HuH-7.5 (cell line): ENCODE measurements at regions not wholly inside any gene's neighbourhood (a gene's known extent, or its start where the extent isn't known, plus 50 kb on each side); places are given as distances from the start of the nearest gene placed in this dataset.
"Not testable (repeated sequence)": the region's sequence is repeated elsewhere in the genome, so short reads cannot be mapped to it uniquely, and the experiment has no call there.

ENCODE experiments used
- DNase-seq: peaks from one replicate; pipeline ENCODE4 v3.0.0; 2011; ENCODE audit warnings: low spot score

DNA sequence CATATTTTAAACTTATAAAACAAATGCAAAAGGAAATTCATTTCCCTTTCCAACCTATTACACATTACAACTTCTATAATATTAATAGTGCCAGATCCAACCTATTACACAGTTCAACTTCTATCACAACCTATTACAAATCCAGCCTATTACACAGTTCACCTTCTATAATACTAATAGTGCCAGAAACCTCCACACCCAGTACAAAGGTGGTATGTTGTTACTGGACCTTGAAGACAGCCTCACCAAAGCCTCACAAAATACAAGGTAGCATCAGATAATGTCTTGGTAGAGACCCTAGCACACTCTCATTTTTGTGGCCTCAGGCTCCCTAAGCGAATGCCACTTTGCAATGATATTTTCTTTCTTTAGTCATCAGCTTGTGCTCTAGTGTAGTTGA lies 68.7 kb upstream of the PELI2 start:
- no peak for DNase-seq

DNA sequence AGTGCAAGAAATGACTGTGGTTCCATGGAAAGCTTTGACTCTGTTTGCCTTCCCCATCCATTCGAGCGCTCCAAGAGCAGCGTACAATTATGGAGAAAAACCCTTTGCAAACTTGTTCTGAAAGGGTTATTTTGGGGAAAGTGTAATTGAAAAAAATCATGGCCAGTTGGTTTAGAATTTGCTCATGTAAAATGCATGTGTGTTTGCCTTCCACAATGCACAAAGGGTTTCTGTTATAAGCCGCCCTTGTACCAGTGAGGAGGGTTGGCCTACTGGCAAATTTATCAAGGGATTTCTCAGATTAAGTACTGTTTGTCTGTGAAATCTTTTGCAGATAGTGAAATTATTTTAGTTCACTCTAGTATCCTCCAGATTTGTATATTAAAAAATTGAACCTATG lies 62.7 kb upstream of the PELI2 start:
- DNase-seq: no peak

DNA sequence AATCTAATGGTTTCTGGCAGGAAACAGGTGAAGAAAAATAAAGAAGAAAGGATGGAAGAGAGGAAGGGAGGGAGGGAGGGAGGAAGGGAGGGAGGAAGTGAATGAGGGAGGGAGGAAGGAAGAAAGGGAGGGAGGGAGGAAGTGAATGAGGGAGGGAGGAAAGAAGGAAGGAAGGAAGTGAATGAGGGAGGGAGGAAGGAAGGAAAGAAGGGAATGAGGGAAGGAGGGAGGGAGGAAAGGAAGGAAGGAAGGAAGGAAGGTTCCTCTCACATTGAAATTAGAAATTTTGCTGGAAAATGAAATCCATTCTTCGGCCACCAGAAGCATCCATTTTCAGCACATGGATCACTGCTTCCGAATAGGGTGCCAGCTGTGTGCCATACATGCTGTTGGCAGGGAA lies 62.2 kb upstream of the PELI2 start:
- no peak for DNase-seq

DNA sequence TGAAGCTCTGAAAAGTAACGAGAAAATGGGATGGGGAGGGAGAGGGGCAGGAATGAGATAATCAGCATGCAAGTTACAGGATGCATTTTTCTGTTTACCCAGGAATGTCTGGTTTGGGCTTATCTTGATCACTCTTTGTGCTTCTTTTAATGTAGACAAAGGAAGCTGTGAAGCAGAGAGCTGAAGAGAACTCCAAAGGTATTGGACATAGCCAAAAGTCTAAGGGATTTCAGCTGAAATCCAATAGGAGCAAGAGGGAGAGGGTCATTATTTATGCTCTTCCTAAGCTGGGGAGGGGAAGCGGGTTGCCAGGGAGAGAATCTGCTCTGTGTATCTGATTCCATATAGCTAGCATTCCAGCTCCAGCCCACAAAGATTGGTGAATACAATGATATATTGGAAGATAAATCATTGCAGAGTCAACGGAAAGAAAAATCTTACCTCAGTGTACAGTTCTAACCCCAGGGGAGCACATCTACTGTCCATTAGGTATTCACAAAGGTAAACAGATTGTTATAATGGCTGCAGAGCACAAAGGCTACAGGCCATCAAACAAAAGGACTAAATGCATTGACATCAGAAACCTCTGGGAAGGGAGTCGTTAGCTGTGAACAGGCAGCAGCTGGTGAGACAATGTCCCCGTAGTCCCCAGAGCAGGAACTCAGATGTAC lies 61.0 kb upstream of the PELI2 start:
- no peak for DNase-seq

DNA sequence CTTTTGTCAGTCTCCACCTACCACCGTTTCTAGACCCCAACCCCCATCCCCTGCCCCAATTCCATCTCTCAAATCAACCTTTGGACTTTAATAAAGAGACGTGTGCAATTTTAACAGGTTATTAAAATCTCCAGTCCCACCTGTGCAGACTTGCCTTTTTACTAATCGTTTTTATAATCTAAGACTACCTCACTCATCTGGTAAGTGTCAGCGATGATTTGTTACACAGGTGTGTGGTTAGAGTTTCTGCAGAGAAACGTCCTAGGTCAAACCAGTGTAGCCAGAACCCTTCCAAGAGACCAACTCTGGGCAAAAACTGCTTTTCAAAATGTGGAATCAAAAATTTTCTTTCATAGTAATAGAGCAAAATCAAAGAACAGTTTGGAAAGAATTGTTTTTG lies 60.4 kb upstream of the PELI2 start:
- DNase-seq: no peak

DNA sequence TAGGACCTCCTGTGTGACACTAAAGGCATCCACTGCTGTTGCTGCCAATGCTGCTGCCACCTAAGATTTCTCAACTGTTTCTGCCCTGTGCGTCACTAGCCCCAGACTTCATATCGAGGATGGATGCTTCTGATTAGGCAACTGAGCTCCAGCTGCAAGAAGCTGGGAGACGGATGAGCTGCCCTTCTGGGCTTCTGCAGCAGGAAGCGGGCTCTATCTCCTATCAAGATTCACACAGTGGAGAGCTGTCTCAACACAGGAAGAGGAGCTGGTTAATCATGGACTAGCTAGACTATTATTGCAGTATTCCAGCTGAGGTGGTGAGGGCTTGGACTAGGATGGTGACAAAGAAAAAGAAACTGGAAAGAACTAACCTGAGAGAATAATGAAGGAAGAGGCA lies 59.2 kb upstream of the PELI2 start:
- no peak for DNase-seq

DNA sequence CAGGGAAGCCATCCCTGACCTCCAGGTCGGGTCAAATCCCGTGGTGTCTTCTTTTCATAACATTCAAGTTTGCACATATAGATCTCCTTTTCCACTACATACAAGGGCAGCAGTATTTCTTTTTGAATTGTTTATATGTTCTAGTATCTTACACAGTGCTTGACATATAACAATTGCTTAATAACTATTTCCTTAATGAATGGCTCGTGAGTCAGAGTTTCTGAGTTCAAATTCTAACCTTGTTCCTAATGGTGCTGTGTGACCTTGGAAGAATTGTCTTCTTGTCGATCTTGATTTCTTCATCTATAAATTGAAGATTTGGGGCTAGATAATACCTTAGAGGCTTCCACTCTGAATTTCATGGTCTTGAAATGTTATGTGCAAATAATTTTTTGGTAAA lies 57.2 kb upstream of the PELI2 start:
- DNase-seq: no peak

DNA sequence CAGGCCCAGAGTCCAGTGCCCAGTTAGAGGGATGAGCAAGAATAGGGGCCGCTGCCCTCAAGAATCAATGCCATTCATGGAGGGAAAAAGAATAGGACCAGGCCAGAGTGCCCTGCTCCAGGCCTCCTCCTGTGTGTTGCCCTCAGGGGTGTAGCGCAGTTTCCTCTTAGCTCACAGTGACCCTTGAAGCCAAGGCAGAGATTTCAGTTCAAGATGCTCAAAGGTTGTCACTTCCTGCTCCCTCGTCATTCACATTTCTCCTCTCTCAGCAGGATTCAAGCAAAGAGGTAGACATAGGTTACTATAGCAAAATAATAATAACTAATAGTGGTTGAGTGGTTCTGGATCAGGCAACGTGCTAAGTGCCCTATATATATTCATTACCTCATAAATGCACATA lies 55.1 kb upstream of the PELI2 start:
- no peak for DNase-seq

DNA sequence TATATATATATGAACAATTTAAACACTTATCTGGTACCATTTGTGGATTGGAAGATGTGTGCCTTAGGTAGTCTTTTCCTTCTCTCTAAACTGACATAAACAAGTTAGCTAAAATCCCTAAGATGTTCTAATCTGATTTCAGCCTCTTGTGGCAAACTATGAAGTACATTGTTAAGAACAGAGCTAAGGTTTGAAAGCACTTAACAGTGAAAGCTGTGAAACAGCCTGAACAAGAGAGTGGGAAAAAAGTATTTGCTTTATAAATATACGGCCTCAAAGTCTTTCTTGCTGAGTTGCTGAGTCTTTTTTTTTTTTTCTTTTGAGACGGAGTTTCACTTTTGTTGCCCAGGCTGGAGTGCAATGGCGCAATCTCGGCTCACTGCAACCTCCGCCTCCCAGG lies 53.7 kb upstream of the PELI2 start:
- no peak for DNase-seq

DNA sequence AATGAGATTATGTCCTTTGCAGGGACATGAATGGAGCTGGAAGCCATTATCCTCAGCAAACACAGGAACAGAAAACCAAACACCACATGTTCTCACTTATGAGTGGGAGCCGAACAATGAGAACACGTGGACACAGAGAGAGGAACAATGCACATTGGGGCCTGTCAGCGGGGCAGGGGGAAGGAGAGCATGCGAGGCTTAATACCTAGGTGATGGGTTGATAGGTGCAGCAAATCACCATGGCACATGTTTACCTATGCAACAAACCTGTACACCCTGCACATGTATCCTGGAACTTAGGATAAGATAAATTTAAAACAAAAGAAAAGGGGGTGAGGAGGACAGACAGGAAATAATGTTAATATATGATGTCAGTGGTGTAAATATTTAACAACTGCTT lies 53.0 kb upstream of the PELI2 start:
- DNase-seq: not testable (repeated sequence)

DNA sequence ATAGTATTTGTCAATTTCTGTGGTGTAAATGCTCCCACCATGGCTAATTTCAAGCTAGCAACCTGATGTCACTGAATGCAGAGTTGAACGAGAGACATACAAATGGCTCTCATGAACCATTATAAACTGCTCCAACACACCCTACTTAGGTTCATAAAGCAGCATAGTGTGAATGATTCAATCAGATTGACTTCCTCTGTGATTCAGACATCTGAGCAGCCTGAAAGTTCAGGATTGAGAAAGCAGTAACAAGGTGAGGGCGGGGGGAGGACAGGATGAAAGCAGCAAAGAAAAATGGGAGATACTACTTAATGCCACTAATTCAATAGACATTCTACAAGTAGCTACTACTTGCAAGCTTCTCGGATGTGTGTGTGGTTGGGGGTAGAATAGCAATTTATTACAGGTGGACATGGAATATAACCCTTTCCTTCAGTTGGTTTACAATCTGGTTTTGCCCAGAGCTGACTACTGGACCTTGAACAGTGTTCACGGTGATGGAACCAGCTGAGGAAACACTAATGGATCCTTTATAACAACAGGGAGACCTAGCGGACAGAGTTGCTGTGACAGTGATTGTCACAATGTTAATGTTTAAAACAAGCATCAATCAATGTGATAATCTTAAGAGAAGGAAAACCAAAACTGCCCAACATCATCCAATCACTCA lies 52.5 kb upstream of the PELI2 start:
- DNase-seq: no peak
